CD14-positive monocyte (primary cell): ENCODE measurements at regions not wholly inside any gene's neighbourhood (a gene's known extent, or its start where the extent isn't known, plus 50 kb on each side); places are given as distances from the start of the nearest gene placed in this dataset.

ENCODE experiments used
- DNase-seq, 3 donors: peaks; one replicate each; pipeline ENCODE4 v3.0.0-alpha.2; 2011 to 2022
- H2AFZ ChIP-seq: 2 replicates; pipeline ENCODE4 v1.6.0; 2012; ENCODE audit warnings: mild to moderate bottlenecking, low read depth, low read length, inconsistent platforms; ENCODE audit not compliant: insufficient read depth, poor library complexity, severe bottlenecking
- H3K27ac ChIP-seq, 2 donors: 1 replicate in 1 of 2; 2 replicates in 1 of 2; pipeline ENCODE4 v1.5.1; 2012 to 2013; ENCODE audit warnings: low read length in 2 of 2, control low read depth in 1 of 2, inconsistent platforms in 1 of 2, low read depth in 1 of 2, mild to moderate bottlenecking in 1 of 2
- H3K27me3 ChIP-seq, 2 donors: one replicate each; pipeline versions ENCODE4 v1.6.0 to v1.6.1; 2011 to 2013; ENCODE audit warnings: low read length in 2 of 2; ENCODE audit not compliant: control insufficient read depth in 2 of 2, insufficient read depth in 2 of 2
- H3K36me3 ChIP-seq, 2 donors: replicated peaks in 1 of 2; 1 replicate in 1 of 2; 2 replicates in 1 of 2; pipeline versions ENCODE4 v1.5.1 to v1.6.1; 2012 to 2013; ENCODE audit warnings: low read length in 2 of 2, control low read depth in 1 of 2, inconsistent platforms in 1 of 2, mild to moderate bottlenecking in 1 of 2; ENCODE audit not compliant: insufficient read depth in 2 of 2, control insufficient read depth in 1 of 2
- H3K4me1 ChIP-seq, 2 donors: 1 replicate in 1 of 2; 2 replicates in 1 of 2; pipeline versions ENCODE4 v1.5.1 to v1.6.1; 2012 to 2013; ENCODE audit warnings: low read length in 2 of 2, control low read depth in 1 of 2, inconsistent platforms in 1 of 2, mild to moderate bottlenecking in 1 of 2, moderate library complexity in 1 of 2; ENCODE audit not compliant: insufficient read depth in 2 of 2, control insufficient read depth in 1 of 2
- H3K4me2 ChIP-seq: replicated peaks from 2 replicates; pipeline ENCODE3; 2012; ENCODE audit warnings: low read length, moderate library complexity, mild to moderate bottlenecking; ENCODE audit not compliant: poor library complexity, severe bottlenecking; ENCODE audit errors: extremely low read depth
- H3K4me3 ChIP-seq, 3 experiments: fragments of 200-600 bp in 1 of 3; sonication (generic) in 1 of 3; replicated peaks in 1 of 3; 1 replicate in 2 of 3; 2 replicates in 1 of 3; pipeline ENCODE4 v1.5.1; 2011 to 2013; ENCODE audit warnings: low read length in 3 of 3, mild to moderate bottlenecking in 3 of 3, control low read depth in 2 of 3, low read depth in 2 of 3, inconsistent platforms in 1 of 3, moderate library complexity in 1 of 3
- H3K79me2 ChIP-seq: 2 replicates; pipeline ENCODE4 v1.6.0; 2012; ENCODE audit warnings: mild to moderate bottlenecking, control low read depth, inconsistent platforms, low read length, moderate library complexity; ENCODE audit not compliant: insufficient read depth
- H3K9ac ChIP-seq: 2 replicates; pipeline ENCODE4 v1.6.0; 2017; ENCODE audit warnings: low read length, mild to moderate bottlenecking; ENCODE audit not compliant: insufficient read depth, poor library complexity, severe bottlenecking
- H3K9me3 ChIP-seq, 2 donors: replicated peaks in 1 of 2; 1 replicate in 1 of 2; 2 replicates in 1 of 2; pipeline versions ENCODE4 v1.5.1 to v1.6.1; 2012 to 2013; ENCODE audit warnings: low read length in 2 of 2, control low read depth in 1 of 2; ENCODE audit not compliant: control insufficient read depth in 1 of 2, insufficient read depth in 1 of 2
- H4K20me1 ChIP-seq: 2 replicates; pipeline ENCODE4 v1.6.0; 2012; ENCODE audit warnings: mild to moderate bottlenecking, low read length, control low read depth, moderate library complexity; ENCODE audit not compliant: insufficient read depth
- H3K27ac Mint-ChIP-seq, 7 donors: one replicate each; pipeline ENCODE4 v1.8.0; 2020; ENCODE audit warnings: mild to moderate bottlenecking in 7 of 7, mixed read lengths in 7 of 7, moderate library complexity in 6 of 7, inconsistent platforms in 2 of 7
- H3K27me3 Mint-ChIP-seq, 3 donors: one replicate each; pipeline ENCODE4 v1.8.0; 2021 to 2022; ENCODE audit warnings: low read depth in 3 of 3, mild to moderate bottlenecking in 3 of 3, mixed read lengths in 3 of 3, moderate library complexity in 3 of 3, inconsistent platforms in 1 of 3
- H3K36me3 Mint-ChIP-seq, 2 donors: one replicate each; pipeline ENCODE4 v1.8.0; 2020; ENCODE audit warnings: mixed read lengths in 2 of 2, inconsistent platforms in 1 of 2, mild to moderate bottlenecking in 1 of 2
- H3K4me1 Mint-ChIP-seq: one replicate; pipeline ENCODE4 v1.8.0; 2020; ENCODE audit warnings: mild to moderate bottlenecking, mixed read lengths
- H3K4me3 Mint-ChIP-seq, 2 donors: one replicate each; pipeline ENCODE4 v1.8.0; 2020; ENCODE audit warnings: mild to moderate bottlenecking in 2 of 2, mixed read lengths in 2 of 2, moderate library complexity in 1 of 2
- H3K9me3 Mint-ChIP-seq, 7 donors: one replicate each; pipeline ENCODE4 v1.8.0; 2020 to 2022; ENCODE audit warnings: mixed read lengths in 7 of 7, mild to moderate bottlenecking in 6 of 7, moderate library complexity in 6 of 7, inconsistent platforms in 2 of 7
- CTCF ChIP-seq: fragments of 200-600 bp; IDR thresholded peaks from one replicate; pipeline ENCODE4 v1.8.0; 2022; ENCODE audit warnings: antibody characterized with exemption, mild to moderate bottlenecking
- WGBS: methylation state at CpG from one replicate; pipeline ENCODE4 v1.1.5; 2013; ENCODE audit warnings: missing lambda C conversion rate; ENCODE audit not compliant: insufficient coverage; 5-methylcytosine and 5-hydroxymethylcytosine counted together
- intact Hi-C, 2 donors: fragments of 100-400 bp; cut with micrococcal nuclease; formaldehyde crosslinking; loops; one replicate each; pipeline versions ENCODE4 v1.15.0 to v1.15.1; 2023

- peaks cover 0 to 2% of the 10 kb centered on the region in 2 donors for H3K9me3 ChIP-seq
- peaks cover 3 to 13% (median 9%) of the 10 kb centered on the region in 7 donors for H3K9me3 Mint-ChIP-seq
- intact Hi-C loops, result no loop called here
- H3K36me3 ChIP-seq, result no peaks in the 10 kb centered on the region
- no peak overlapping the region for H3K4me3 Mint-ChIP-seq
- H4K20me1 ChIP-seq, result no peaks in the 10 kb centered on the region
- H3K4me2 ChIP-seq, result no peak overlapping the region
- 89% methylated on average over 1 of the region's 3 CpGs for WGBS
- no peak overlapping the region for H2AFZ ChIP-seq
- H3K27ac ChIP-seq, result no peak overlapping the region
- H3K79me2 ChIP-seq, result no peaks in the 10 kb centered on the region
- no peak overlapping the region for H3K9ac ChIP-seq
- no peaks in the 10 kb centered on the region for H3K36me3 Mint-ChIP-seq
- no peaks in the 10 kb centered on the region for H3K27me3 ChIP-seq
- H3K27me3 Mint-ChIP-seq, result peaks cover 2 to 7% (median 3%) of the 10 kb centered on the region in 3 donors
- H3K27ac Mint-ChIP-seq, result no peak overlapping the region
- no peak overlapping the region for H3K4me3 ChIP-seq
- no peak for TF ChIP-seq CTCF
- H3K4me1 ChIP-seq, result no peaks in the 10 kb centered on the region
- no peaks in the 10 kb centered on the region for H3K4me1 Mint-ChIP-seq
- no peak for DNase-seq
These were observed 267.6 kb upstream of the MGAT5 start for GRCh38 chr2:133986081-133986837.

- Mint-ChIP-seq H3K9me3 (peaks cover 0 to 12% (median 8%) of the 10 kb centered on the region in 7 donors), H3K27ac (no peak overlapping the region)
- intact Hi-C loops, result no loop called here
These were observed 266.7 kb upstream of the MGAT5 start for GRCh38 chr2:133986881-133987795.

More at GRCh38 chr2:133986881-133987795, 266.7 kb upstream of the MGAT5 start:
- Histone ChIP-seq H3K27ac (no peak overlapping the region), H3K9me3 (peaks cover 0 to 2% of the 10 kb centered on the region in 2 donors), H3K9ac (no peak overlapping the region), H3K27me3 (no peaks in the 10 kb centered on the region), H3K4me1 (no peaks in the 10 kb centered on the region), H4K20me1 (no peaks in the 10 kb centered on the region), H3K36me3 (no peaks in the 10 kb centered on the region), H3K4me3 (no peak overlapping the region), H3K79me2 (no peaks in the 10 kb centered on the region), H2AFZ (no peak overlapping the region), H3K4me2 (no peak overlapping the region)
- Mint-ChIP-seq H3K36me3 (no peaks in the 10 kb centered on the region), H3K27me3 (peaks cover 3 to 7% (median 5%) of the 10 kb centered on the region in 3 donors), H3K4me3 (no peak overlapping the region), H3K4me1 (no peaks in the 10 kb centered on the region)
- no peak for DNase-seq
- 82% methylated on average over 5 of the region's 11 CpGs for WGBS
- no peak for TF ChIP-seq CTCF
